HepG2 (cell line): ENCODE measurements at regions not wholly inside any gene's neighbourhood (a gene's known extent, or its start where the extent isn't known, plus 50 kb on each side); places are given as distances from the start of the nearest gene placed in this dataset.

Experiments
- BRF2 ChIP-seq: sonication (generic); formaldehyde crosslinking; IDR thresholded peaks from 2 replicates; pipeline ENCODE4 v1.8.1; 2022; ENCODE audit warnings: mild to moderate bottlenecking, missing genetic modification reagents
- NFE2L2 ChIP-seq: fragments of 150-350 bp; IDR thresholded peaks from 2 replicates; pipeline ENCODE4 v1.6.1; 2014; ENCODE audit warnings: low read length
- RELA ChIP-seq: sonication (generic); formaldehyde crosslinking; IDR thresholded peaks from 2 replicates; pipeline ENCODE4 v1.4.0; 2020; ENCODE audit warnings: missing genetic modification reagents
- ZNF607 ChIP-seq: sonication (generic); formaldehyde crosslinking; IDR thresholded peaks from 2 replicates; pipeline ENCODE4 v1.5.1; 2020; ENCODE audit warnings: missing genetic modification reagents, mild to moderate bottlenecking, borderline replicate concordance
- ZNF772 ChIP-seq: sonication (generic); formaldehyde crosslinking; IDR thresholded peaks from 2 replicates; pipeline ENCODE4 v1.5.0; 2020; ENCODE audit warnings: mild to moderate bottlenecking, missing genetic modification reagents
- TF ChIP-seq, protein P1 (sequence below): IDR thresholded peaks from 2 replicates; pipeline ENCODE4 v1.6.1; 2012; ENCODE audit warnings: inconsistent platforms

- TF ChIP-seq NFE2L2 (no peak), RELA (CRISPR knock-in tag) (no peak), ZNF772 (CRISPR knock-in tag) (no peak), BRF2 (CRISPR knock-in tag) (no peak), ZNF607 (CRISPR knock-in tag) (no peak)
- TF ChIP-seq, protein P1, sequence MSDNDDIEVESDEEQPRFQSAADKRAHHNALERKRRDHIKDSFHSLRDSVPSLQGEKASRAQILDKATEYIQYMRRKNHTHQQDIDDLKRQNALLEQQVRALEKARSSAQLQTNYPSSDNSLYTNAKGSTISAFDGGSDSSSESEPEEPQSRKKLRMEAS: no peak
Observed at GRCh38 chr14:31934767-31935266, 142.3 kb upstream of the ARHGAP5 start.
